ENCODE measurements at regions not wholly inside any gene's neighbourhood (a gene's known extent, or its start where the extent isn't known, plus 50 kb on each side); places are given as distances from the start of the nearest gene placed in this dataset.

DNA sequence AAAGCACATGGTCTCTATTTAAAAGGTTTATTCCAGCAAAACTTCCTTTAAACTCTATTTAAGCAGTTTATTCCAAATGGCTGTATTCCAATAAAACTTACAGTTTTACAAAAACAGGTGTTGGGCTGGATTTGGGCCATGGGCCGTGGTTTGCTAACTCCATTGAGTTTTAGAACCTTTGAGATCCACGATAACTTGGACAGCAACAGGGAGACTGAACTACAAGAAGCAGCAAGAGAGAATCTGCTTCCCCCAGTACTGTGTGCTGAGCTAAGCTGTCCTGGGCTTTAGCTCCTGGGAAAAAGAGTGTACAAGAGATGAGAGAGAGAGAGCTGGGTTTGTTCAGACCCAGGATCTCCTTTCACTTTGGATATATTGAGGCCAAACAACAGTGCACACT, 204.0 kb upstream of the CELF2 start:
- no peak for DNase-seq

DNA sequence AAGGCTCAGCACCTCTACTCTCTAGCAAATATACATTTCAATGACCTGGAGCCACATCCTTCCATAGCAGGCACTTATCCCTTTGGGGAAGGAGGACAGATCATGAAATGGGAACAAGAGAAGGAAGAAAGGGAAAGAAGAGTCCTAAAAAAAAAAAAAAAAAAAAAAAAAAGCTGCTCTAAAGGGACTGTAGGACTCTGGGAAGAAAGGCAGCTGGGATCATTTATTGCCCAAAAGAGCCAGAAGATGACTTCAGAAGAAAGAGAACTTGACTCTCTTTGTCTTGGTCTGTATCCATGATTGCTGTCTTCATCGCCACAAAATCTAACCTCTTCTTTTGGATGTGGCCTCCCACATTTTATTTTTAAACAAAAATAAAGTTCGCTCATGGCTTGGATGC, 203.6 kb upstream of the CELF2 start:
- H3K27me3 ChIP-seq (ENCODE audit: control insufficient read depth, insufficient read depth, low read length) = no peaks in the 10 kb centered on the region
- no peak for DNase-seq
- no peaks in the 10 kb centered on the region for H3K36me3 ChIP-seq (replicated peaks; ENCODE audit: control insufficient read depth, insufficient read depth, low read length)
- no peak overlapping the region for H3K4me3 ChIP-seq (ENCODE audit: insufficient read depth, low read depth, low read length)

More for the DNA sequence above, 204.0 kb upstream of the CELF2 start:
- H3K36me3 ChIP-seq (replicated peaks; ENCODE audit: control insufficient read depth, insufficient read depth, low read length) = no peaks in the 10 kb centered on the region
- no peak overlapping the region for H3K4me3 ChIP-seq (ENCODE audit: insufficient read depth, low read depth, low read length)
- no peaks in the 10 kb centered on the region for H3K27me3 ChIP-seq (ENCODE audit: control insufficient read depth, insufficient read depth, low read length)

DNA sequence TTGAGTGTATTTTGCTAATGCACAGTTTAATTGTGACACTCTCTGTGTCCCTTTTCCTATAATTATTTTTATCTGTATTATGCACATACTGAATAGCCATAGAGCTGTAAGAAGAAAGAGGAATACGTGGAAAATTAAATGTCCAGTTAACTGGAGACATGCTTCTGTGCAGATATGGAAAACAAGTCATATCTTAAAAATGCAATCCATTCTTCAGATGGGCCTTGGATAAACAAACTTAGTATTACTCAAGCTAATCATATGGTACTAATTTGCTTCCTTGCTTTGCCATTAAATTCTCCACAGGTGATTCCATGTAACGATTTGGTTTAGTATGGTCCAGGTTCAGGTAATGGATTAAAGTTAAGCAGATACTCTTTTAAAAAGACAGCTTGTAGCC, 201.2 kb upstream of the CELF2 start:
- Histone ChIP-seq H3K4me3 (ENCODE audit: insufficient read depth, low read depth, low read length) (no peak overlapping the region), H3K36me3 (replicated peaks; ENCODE audit: control insufficient read depth, insufficient read depth, low read length) (no peaks in the 10 kb centered on the region), H3K27me3 (ENCODE audit: control insufficient read depth, insufficient read depth, low read length) (no peaks in the 10 kb centered on the region)
- no peak for DNase-seq

DNA sequence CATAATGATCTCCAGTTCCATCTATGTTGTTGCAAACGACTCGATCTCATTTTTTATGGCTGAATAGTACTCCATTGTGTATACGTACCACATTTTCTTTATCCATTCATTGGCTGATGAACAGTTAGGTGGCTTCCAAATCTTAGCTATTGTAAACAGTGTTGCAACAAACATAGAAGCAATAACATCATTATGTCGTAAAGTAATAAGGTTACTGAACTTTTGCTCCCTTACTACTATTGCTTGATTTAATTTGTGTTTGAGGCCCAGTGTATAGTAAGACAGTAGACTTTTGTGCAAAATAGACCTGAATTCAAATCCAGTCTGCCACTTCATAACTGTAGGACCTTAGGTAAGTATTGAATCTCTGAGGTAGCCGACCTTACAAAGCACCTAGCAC, 200.1 kb upstream of the CELF2 start:
- Histone ChIP-seq H3K36me3 (replicated peaks; ENCODE audit: control insufficient read depth, insufficient read depth, low read length) (no peaks in the 10 kb centered on the region), H3K4me3 (ENCODE audit: insufficient read depth, low read depth, low read length) (no peak overlapping the region), H3K27me3 (ENCODE audit: control insufficient read depth, insufficient read depth, low read length) (no peaks in the 10 kb centered on the region)
- DNase-seq = no peak

DNA sequence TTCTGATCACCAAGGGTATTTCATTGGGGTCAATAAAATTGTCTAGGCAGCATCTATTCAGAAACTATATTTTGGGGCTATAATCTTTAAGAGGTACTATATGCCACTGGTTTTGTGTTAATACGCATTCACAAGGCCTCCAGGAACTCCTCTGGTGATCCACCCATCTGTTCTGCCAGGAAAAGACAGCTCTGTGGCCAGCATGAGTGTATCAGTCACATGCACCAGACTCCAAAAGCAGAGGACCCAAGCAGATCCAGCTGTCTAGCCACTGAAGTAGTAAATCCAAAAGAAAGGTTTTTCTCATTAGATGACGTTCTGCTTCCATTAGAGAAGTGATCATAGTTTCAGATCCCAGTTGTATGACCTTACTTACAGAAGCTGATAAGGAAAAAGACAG, 199.6 kb upstream of the CELF2 start:
- DNase-seq = no peak
- no peak overlapping the region for H3K4me3 ChIP-seq (ENCODE audit: insufficient read depth, low read depth, low read length)
- H3K27me3 ChIP-seq (ENCODE audit: control insufficient read depth, insufficient read depth, low read length) = no peaks in the 10 kb centered on the region
- no peaks in the 10 kb centered on the region for H3K36me3 ChIP-seq (replicated peaks; ENCODE audit: control insufficient read depth, insufficient read depth, low read length)

DNA sequence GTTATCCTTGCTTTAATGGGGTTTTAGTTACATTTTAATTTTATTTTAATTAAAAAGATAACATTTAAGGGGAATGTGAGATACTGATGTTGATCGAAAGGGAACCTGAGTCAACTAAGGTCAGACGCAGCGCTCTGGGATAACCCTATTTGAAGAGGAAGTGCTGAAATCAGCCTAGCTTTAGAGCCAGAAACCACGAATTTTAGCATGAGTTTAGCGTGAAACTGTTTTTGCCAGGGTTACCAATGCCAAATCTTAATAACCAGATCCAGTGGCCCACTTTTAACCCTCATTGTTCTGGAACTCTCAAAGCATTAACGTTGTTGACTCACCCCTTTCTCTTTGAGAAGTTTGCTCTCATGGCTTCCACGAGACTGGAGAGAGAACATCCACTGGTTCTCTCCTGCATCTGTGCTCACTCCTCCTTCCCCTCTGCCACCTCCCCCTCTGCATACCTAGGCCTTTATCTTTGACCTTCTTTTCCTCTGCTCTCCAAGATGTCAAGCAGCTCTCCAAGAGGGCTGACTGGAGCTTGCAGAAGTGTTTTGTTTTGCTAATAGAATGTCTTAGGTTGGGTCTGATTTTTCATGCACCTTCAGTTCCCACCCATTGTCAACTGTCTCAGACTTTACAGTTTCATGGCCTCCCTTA, 198.3 kb upstream of the CELF2 start:
- Histone ChIP-seq H3K36me3 (replicated peaks; ENCODE audit: control insufficient read depth, insufficient read depth, low read length) (no peaks in the 10 kb centered on the region), H3K27me3 (ENCODE audit: control insufficient read depth, insufficient read depth, low read length) (no peaks in the 10 kb centered on the region), H3K4me3 (ENCODE audit: insufficient read depth, low read depth, low read length) (no peak overlapping the region)
- DNase-seq = no peak

DNA sequence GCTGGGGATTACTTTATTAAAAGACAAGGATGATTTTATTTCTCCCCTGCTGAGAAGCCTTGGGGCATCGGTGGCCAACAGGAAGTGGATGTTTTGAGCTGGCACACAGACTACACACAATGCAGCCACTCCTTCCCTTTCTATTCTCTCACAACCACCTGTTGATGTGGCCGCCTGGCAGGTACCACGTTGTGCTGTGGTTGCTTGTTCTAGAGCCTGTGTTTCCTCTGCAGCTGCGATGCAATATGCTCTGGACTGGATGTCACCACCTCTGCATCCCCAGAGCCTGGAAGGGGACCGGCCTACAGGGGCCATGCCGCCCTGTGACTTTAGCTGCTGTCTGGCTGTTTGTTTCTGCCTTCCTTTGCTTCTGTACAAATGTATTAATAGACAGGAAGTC, 195.7 kb upstream of the CELF2 start:
- H3K36me3 ChIP-seq (replicated peaks; ENCODE audit: control insufficient read depth, insufficient read depth, low read length) = no peaks in the 10 kb centered on the region
- no peaks in the 10 kb centered on the region for H3K27me3 ChIP-seq (ENCODE audit: control insufficient read depth, insufficient read depth, low read length)
- DNase-seq = no peak
- H3K4me3 ChIP-seq (ENCODE audit: insufficient read depth, low read depth, low read length) = no peak overlapping the region

DNA sequence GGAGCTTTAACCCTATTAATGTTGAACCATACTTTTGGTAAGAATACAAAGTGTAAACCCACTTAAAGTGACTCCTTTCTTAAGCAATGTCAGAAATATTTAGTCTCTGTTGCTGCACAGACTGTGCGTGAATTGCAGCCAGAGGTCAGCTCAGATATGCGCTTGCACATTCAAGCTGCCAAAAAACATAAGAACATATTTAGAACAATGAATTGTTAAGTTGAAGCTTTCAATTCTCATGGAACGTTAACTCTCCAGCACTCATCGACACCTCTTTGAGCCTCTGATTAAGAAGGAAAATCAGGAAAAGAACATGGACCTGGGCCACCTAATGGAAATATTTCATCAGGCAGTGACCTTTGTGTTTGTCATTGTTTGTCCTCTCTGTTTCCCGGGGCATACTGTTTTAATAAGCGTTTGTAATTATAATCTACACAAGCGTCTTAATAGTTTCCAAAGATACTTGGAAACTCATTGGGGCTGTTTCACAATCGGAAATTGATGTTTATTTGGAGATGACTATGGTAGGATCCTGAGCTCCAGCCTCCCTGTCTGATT, 193.0 kb upstream of the CELF2 start:
- no peaks in the 10 kb centered on the region for H3K27me3 ChIP-seq (ENCODE audit: control insufficient read depth, insufficient read depth, low read length)
- H3K4me3 ChIP-seq (ENCODE audit: insufficient read depth, low read depth, low read length) = no peak overlapping the region
- H3K36me3 ChIP-seq (replicated peaks; ENCODE audit: control insufficient read depth, insufficient read depth, low read length) = no peaks in the 10 kb centered on the region
- no peak for DNase-seq

DNA sequence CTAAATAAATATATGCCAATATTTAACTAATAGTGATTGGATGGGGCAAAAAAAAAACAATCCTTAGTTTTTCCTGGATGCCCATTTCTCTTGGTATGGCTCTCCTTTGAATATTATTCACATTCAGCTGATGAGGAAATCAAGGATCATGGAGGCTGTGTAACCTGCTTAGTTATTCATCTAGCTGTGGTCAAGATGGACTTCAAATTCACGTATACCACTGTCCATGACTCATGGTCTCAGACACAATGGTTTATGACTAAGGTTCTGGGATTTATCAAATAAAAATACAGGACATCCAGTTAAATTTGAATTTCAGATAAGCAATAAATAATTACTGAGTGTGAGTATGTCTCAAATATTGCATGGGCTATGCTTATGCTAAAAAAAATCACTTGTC, 191.5 kb upstream of the CELF2 start:
- H3K36me3 ChIP-seq (replicated peaks; ENCODE audit: control insufficient read depth, insufficient read depth, low read length) = no peaks in the 10 kb centered on the region
- no peak for DNase-seq

DNA sequence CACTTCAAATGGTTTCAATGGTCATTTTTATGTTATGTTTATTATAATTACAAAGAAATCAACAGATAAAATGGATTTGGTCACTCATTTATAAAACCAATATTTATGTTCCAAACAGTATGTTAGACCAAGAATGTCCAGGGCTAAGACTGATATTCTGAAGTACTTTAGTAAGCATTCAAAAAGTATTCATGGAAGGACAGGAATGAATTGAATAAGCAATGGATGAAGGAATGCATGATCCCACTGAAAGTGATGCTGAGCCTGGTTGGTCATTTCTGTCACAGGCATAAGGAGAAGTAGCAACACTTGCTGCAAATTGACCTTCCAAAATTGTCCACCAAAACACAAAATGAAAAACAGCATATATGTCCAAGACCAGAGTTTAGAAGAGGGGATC, 189.0 kb upstream of the CELF2 start:
- DNase-seq = no peak
- no peak overlapping the region for H3K4me3 ChIP-seq (ENCODE audit: insufficient read depth, low read depth, low read length)
- H3K36me3 ChIP-seq (replicated peaks; ENCODE audit: control insufficient read depth, insufficient read depth, low read length) = no peaks in the 10 kb centered on the region
- no peaks in the 10 kb centered on the region for H3K27me3 ChIP-seq (ENCODE audit: control insufficient read depth, insufficient read depth, low read length)

More for the DNA sequence above, 191.5 kb upstream of the CELF2 start:
- no peaks in the 10 kb centered on the region for H3K27me3 ChIP-seq (ENCODE audit: control insufficient read depth, insufficient read depth, low read length)
- no peak overlapping the region for H3K4me3 ChIP-seq (ENCODE audit: insufficient read depth, low read depth, low read length)

DNA sequence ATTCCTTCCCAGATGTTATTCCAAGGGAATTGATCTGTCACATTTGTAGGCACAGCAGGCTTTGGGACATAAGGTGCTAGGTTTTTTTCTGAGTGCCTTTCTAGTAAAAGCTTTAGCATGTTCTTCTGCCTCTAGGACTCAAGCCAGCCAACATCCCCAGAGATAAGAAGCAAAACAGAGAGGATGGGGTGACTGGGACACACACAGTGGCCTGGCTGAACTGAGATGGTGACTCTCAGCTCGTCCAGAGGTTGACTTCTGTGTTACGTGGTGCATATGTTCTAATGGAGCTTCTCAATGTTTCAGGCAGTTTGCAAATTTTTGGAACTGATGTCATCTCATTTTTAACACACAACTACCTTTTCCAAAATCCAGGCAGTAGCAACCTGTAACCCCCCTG, 188.1 kb upstream of the CELF2 start:
- no peaks in the 10 kb centered on the region for H3K27me3 ChIP-seq (ENCODE audit: control insufficient read depth, insufficient read depth, low read length)
- no peak for DNase-seq
- H3K36me3 ChIP-seq (replicated peaks; ENCODE audit: control insufficient read depth, insufficient read depth, low read length) = no peaks in the 10 kb centered on the region
- no peak overlapping the region for H3K4me3 ChIP-seq (ENCODE audit: insufficient read depth, low read depth, low read length)

DNA sequence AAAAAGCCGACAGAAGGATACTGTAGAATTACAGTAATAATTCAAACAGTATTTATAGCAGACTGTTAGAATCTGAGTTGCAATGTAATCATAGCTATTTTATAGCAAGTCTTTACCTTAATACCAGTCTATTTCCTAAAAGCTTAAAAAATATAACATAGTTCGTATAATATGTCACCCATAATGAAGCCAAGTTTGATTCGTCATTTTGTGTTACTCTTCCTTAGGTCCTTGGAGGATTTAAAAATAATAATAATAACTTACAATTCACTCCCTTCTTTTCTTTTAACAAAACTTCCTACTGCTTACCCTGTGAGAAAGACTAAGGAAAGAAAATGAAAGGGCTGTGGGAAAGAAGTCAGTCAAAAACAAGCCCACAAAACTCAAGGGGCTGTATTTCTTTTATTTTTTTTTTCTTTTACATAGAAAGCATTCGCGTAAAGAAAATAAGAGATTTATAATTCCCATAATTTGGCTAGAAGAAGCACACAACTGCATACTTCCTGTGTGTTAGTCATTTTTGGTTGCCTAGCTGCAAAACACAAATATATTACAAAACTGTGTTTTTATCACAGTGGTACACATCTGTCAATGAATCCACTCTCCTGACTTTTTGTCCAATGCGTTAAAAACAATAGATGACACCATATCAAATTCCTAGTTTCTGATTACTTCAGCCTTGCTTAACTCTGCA, 187.2 kb upstream of the CELF2 start:
- no peak for DNase-seq
- no peaks in the 10 kb centered on the region for H3K27me3 ChIP-seq (ENCODE audit: control insufficient read depth, insufficient read depth, low read length)
- no peaks in the 10 kb centered on the region for H3K36me3 ChIP-seq (replicated peaks; ENCODE audit: control insufficient read depth, insufficient read depth, low read length)
- no peak overlapping the region for H3K4me3 ChIP-seq (ENCODE audit: insufficient read depth, low read depth, low read length)

DNA sequence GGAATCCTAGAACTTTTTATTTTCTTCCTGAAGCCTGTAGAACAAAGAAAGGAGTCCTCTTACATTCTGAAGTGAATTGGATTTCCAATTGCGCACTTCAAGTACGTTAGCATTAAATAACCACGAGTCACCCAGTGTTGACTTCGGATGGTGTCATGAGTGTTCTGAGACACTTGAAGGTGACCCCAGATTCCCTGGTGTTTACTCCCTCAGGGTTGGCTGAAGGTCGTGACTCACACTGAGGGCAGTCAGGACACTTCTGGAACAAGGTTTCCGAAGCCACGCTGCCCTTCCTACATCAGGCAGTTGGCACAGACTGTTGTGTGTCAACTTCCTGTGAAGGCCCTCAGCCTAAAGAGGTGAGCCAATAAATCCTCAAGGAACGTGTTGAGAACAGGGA, 186.6 kb upstream of the CELF2 start:
- Histone ChIP-seq H3K27me3 (ENCODE audit: control insufficient read depth, insufficient read depth, low read length) (no peaks in the 10 kb centered on the region), H3K36me3 (replicated peaks; ENCODE audit: control insufficient read depth, insufficient read depth, low read length) (no peaks in the 10 kb centered on the region), H3K4me3 (ENCODE audit: insufficient read depth, low read depth, low read length) (no peak overlapping the region)
- no peak for DNase-seq

DNA sequence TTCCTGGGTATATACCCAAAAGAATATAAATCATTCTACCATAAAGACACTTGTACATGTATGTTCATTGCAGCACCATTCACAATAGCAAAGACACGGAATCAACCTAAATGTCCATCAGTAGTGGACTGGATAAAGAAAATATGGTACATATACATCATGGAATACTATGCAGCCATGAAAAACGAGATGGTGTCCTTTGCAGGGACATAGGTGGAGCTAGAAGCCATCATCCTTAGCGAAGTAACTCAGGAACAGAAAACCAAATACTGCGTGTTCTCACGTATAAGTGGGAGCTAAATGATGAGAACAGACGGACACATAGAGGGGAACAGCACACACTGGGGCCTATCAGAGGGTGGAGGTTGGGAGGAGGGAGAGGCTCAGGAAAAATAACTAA, 183.7 kb upstream of the CELF2 start:
- no peak overlapping the region for H3K4me3 ChIP-seq (ENCODE audit: insufficient read depth, low read depth, low read length)
- H3K36me3 ChIP-seq (replicated peaks; ENCODE audit: control insufficient read depth, insufficient read depth, low read length) = no peaks in the 10 kb centered on the region
- no peaks in the 10 kb centered on the region for H3K27me3 ChIP-seq (ENCODE audit: control insufficient read depth, insufficient read depth, low read length)
- no peak for DNase-seq

DNA sequence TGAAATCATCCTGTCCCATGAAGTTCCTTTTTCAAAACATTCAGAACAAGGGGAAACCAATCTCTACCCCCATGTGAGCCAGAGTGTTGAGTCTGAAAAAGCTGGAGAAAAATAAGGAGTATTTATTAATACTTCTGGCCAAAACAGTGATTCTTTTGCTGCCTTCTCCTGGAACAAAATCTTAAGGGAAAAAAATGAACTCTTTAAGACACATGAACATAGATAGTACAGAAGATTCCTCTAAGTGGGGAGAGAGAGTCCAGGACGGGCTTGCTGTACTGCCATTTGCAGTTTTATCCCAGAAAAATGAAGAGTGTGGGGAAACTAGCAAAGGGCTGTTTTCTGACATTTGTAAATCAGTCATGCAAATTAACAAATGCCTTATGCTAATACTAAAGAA, 173.4 kb upstream of the CELF2 start:
- no peak overlapping the region for H3K4me3 ChIP-seq (ENCODE audit: insufficient read depth, low read depth, low read length)
- H3K27me3 ChIP-seq (ENCODE audit: control insufficient read depth, insufficient read depth, low read length) = no peaks in the 10 kb centered on the region
- no peak for DNase-seq
- H3K36me3 ChIP-seq (replicated peaks; ENCODE audit: control insufficient read depth, insufficient read depth, low read length) = no peaks in the 10 kb centered on the region
